Smooth muscle cell (in vitro differentiated cells): ENCODE measurements at regions not wholly inside any gene's neighbourhood (a gene's known extent, or its start where the extent isn't known, plus 50 kb on each side); places are given as distances from the start of the nearest gene placed in this dataset.

ENCODE experiments used
- DNase-seq: peaks from one replicate; lab custom pipeline; 2025; ENCODE audit not compliant: unreplicated experiment; lab: John Stamatoyannopoulos, UW
- H2AFZ ChIP-seq: fragments of 200-600 bp; sonication (generic); 2 replicates; pipeline ENCODE4 v1.6.0; 2016; ENCODE audit warnings: antibody characterized with exemption, low read depth, mild to moderate bottlenecking
- H3F3A ChIP-seq: fragments of 200-600 bp; sonication (generic); 2 replicates; pipeline ENCODE4 v1.6.0; 2017; ENCODE audit warnings: antibody characterized with exemption, low read depth
- H3K27ac ChIP-seq: fragments of 200-600 bp; sonication (generic); 2 replicates; pipeline ENCODE4 v1.5.1; 2016; ENCODE audit warnings: low read depth, mild to moderate bottlenecking
- H3K27me3 ChIP-seq: fragments of 200-600 bp; sonication (generic); 2 replicates; pipeline ENCODE4 v1.6.1; 2016; ENCODE audit warnings: low read depth, mild to moderate bottlenecking
- H3K36me3 ChIP-seq: fragments of 200-600 bp; sonication (generic); 2 replicates; pipeline ENCODE4 v1.5.1; 2016; ENCODE audit warnings: low read depth
- H3K4me1 ChIP-seq: fragments of 200-600 bp; sonication (generic); 2 replicates; pipeline ENCODE4 v1.5.1; 2016; ENCODE audit warnings: low read depth
- H3K4me2 ChIP-seq: fragments of 200-600 bp; sonication (generic); 2 replicates; pipeline ENCODE4 v1.6.0; 2016; ENCODE audit warnings: mild to moderate bottlenecking
- H3K4me3 ChIP-seq: fragments of 200-600 bp; sonication (generic); 2 replicates; pipeline ENCODE4 v1.5.1; 2016; ENCODE audit warnings: mild to moderate bottlenecking
- H3K79me2 ChIP-seq: fragments of 200-600 bp; sonication (generic); 2 replicates; pipeline ENCODE4 v1.6.0; 2016; ENCODE audit warnings: low read depth, mild to moderate bottlenecking
- H3K9ac ChIP-seq: fragments of 200-600 bp; sonication (generic); 2 replicates; pipeline ENCODE4 v1.6.0; 2016; ENCODE audit warnings: low read depth
- H3K9me3 ChIP-seq: fragments of 200-600 bp; sonication (generic); replicated peaks from 2 replicates; pipeline ENCODE4 v1.5.1; 2016; ENCODE audit warnings: low read depth
- H4K20me1 ChIP-seq: fragments of 200-600 bp; sonication (generic); 2 replicates; pipeline ENCODE4 v1.6.0; 2016; ENCODE audit warnings: low read depth
- CTCF ChIP-seq: fragments of 200-600 bp; sonication (generic); IDR thresholded peaks from 2 replicates; pipeline ENCODE4 v1.5.1; 2017; ENCODE audit warnings: borderline replicate concordance, mild to moderate bottlenecking, antibody characterized with exemption; ENCODE audit not compliant: insufficient read depth, poor library complexity, severe bottlenecking
- WGBS: methylation state at CpG from one replicate; pipeline ENCODE4 v1.1.7; 2016; ENCODE audit warnings: low lambda C conversion rate; 5-methylcytosine and 5-hydroxymethylcytosine counted together

- Histone ChIP-seq H2AFZ (no peak overlapping the region), H3K27me3 (no peaks in the 10 kb centered on the region), H3K9ac (no peak overlapping the region), H3F3A (no peaks in the 10 kb centered on the region), H3K9me3 (peaks cover 4% of the 10 kb centered on the region), H3K4me2 (no peak overlapping the region), H4K20me1 (no peaks in the 10 kb centered on the region), H3K79me2 (no peaks in the 10 kb centered on the region), H3K4me1 (no peaks in the 10 kb centered on the region), H3K4me3 (no peak overlapping the region), H3K36me3 (no peaks in the 10 kb centered on the region), H3K27ac (no peak overlapping the region)
- no peak for TF ChIP-seq CTCF
- 93% methylated on average over 2 of the region's 2 CpGs for WGBS
- no peak for DNase-seq
Observed at GRCh38 chr4:16988814-16989213, 90.4 kb upstream of the LDB2 start.

DNA sequence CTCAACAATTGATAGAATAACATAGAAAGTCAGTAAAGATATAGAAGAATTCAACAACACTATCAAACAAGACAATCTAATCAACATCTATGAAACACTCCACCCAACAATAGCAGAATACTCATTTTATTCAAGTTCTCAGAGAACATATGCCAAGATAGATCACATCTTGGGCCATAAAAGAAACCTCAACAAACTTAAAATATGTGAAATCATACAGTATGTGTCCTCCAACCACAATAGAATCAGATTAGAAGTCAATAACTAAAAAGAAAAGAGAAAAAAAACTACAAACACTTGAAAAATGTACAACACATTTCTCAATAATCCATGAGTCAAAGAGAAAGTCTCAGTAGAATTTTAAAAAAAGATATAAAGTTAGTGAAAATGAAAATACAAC is 78.6 kb upstream of the LDB2 start:
- no peaks in the 10 kb centered on the region for H3K36me3 ChIP-seq
- no peaks in the 10 kb centered on the region for H3K79me2 ChIP-seq
- no peak overlapping the region for H3K9ac ChIP-seq
- no peak overlapping the region for H3K27ac ChIP-seq
- no peaks in the 10 kb centered on the region for H3F3A ChIP-seq
- H3K9me3 ChIP-seq, result no peaks in the 10 kb centered on the region
- no peak overlapping the region for H2AFZ ChIP-seq
- no peaks in the 10 kb centered on the region for H4K20me1 ChIP-seq
- no peaks in the 10 kb centered on the region for H3K4me1 ChIP-seq
- TF ChIP-seq CTCF, result no peak
- DNase-seq, result no peak
- no peak overlapping the region for H3K4me2 ChIP-seq
- H3K4me3 ChIP-seq, result no peak overlapping the region
- no peaks in the 10 kb centered on the region for H3K27me3 ChIP-seq

DNA sequence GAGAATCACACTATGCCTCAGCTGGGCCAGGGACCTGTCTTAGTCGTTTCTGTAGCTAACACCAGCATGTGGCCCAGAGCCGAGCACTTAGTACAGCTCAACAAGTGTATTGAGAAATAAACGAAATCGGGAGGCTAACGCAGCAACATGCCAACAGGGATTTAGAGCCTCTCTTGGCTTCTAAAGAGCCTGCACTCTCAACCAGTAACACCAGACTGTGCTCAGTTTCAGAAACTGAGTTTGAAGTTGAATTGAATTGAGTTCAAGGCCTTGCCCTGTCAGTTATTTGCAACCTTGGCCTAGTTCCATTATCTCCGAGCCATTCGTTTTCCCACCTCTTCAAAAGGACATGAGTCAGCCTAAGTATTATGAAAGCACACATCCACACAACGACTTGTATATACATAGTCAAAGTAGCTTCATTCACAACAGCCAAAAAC is 71.3 kb upstream of the LDB2 start:
- H3K4me2 ChIP-seq, result no peak overlapping the region
- H3K9me3 ChIP-seq, result no peaks in the 10 kb centered on the region
- H3K27ac ChIP-seq, result no peak overlapping the region
- H3K4me3 ChIP-seq, result no peak overlapping the region
- no peaks in the 10 kb centered on the region for H3K36me3 ChIP-seq
- no peaks in the 10 kb centered on the region for H3K4me1 ChIP-seq
- WGBS, result 73% methylated on average over 8 of the region's 8 CpGs
- TF ChIP-seq CTCF, result no peak
- H4K20me1 ChIP-seq, result no peaks in the 10 kb centered on the region
- no peak overlapping the region for H3K9ac ChIP-seq
- no peaks in the 10 kb centered on the region for H3K79me2 ChIP-seq
- H3F3A ChIP-seq, result no peaks in the 10 kb centered on the region
- no peak for DNase-seq
- H3K27me3 ChIP-seq, result no peaks in the 10 kb centered on the region
- no peak overlapping the region for H2AFZ ChIP-seq

DNA sequence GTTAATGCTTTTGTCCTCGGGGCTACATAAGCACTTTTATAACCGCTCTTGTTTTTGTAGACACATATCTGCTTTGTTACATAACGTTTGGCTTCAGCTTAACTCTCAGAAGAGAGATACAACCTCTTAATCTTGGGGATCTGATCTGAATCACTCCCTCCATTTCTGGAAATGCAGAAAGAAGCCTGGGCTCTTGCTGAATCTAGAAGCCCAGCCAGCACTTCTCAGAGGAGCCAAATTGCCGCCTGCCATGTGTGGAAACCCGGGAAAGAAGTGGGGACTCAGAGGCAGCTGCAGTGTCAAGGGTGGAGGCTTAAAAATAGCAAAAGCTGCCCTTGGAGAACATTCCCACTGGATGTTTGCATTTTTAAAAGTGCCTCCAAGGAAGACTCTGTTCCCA is 69.3 kb upstream of the LDB2 start:
- H3K9ac ChIP-seq, result no peak overlapping the region
- DNase-seq, result no peak
- no peaks in the 10 kb centered on the region for H4K20me1 ChIP-seq
- no peaks in the 10 kb centered on the region for H3K27me3 ChIP-seq
- H2AFZ ChIP-seq, result peak overlapping the region; percentile 58
- TF ChIP-seq CTCF, result no peak
- H3K9me3 ChIP-seq, result no peaks in the 10 kb centered on the region
- WGBS, result 48% methylated on average over 5 of the region's 5 CpGs
- H3F3A ChIP-seq, result no peaks in the 10 kb centered on the region
- no peaks in the 10 kb centered on the region for H3K79me2 ChIP-seq
- H3K36me3 ChIP-seq, result no peaks in the 10 kb centered on the region
- H3K4me2 ChIP-seq, result no peak overlapping the region
- H3K4me1 ChIP-seq, result no peaks in the 10 kb centered on the region
- no peak overlapping the region for H3K4me3 ChIP-seq
- H3K27ac ChIP-seq, result no peak overlapping the region
